ENCODE measurements at regions not wholly inside any gene's neighbourhood (a gene's known extent, or its start where the extent isn't known, plus 50 kb on each side); places are given as distances from the start of the nearest gene placed in this dataset.

DNA sequence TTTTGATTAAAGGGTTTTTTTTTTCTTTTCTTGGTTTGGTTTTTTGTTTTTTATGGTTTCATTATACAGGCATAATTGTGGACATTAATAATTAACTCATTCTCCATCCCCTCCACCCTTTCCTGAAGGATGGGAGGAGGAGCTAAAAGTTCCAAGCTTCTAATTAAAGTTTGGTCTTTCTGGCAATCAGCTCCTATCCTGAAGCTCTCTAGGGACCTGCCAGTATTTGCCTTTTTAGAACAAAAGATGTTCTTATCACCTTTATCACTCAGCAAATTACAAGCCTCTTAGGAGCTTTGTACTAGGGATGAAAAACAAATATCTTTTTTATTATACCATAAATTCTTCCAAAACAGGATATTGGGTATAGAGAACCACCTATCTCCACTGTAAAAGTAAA lies 589.8 kb downstream of the PDHA2 start:
- no peak for TF ChIP-seq ZNF274 (IDR thresholded peaks at IDR 0.05; ENCODE audit: low read depth, low read length)
- TF ChIP-seq CTCF (IDR thresholded peaks at IDR 0.05 in 2 of 3, conservative IDR thresholded peaks at IDR 0.05 in 1 of 3; ENCODE audit: borderline replicate concordance in 1 of 3, insufficient read depth in 1 of 3, low read depth in 2 of 3, low read length in 2 of 3) = no peak
- no peak for TF ChIP-seq EZH2phosphoT487 (IDR thresholded peaks at IDR 0.05; ENCODE audit: borderline replicate concordance)
